Muscle layer of duodenum (tissue), 2 donors: ENCODE measurements at regions not wholly inside any gene's neighbourhood (a gene's known extent, or its start where the extent isn't known, plus 50 kb on each side); places are given as distances from the start of the nearest gene placed in this dataset.

Source experiments
- H3K27ac ChIP-seq: one replicate; pipeline ENCODE4 v1.7.0; 2013; ENCODE audit warnings: mild to moderate bottlenecking, low read length
- H3K27me3 ChIP-seq: one replicate; pipeline ENCODE4 v1.7.0; 2013; ENCODE audit warnings: low read depth, mild to moderate bottlenecking, control low read depth, low read length
- H3K36me3 ChIP-seq, 2 donors: one replicate each; pipeline ENCODE4 v1.7.0; 2013; ENCODE audit warnings: low read length in 2 of 2, control low read depth in 1 of 2, mild to moderate bottlenecking in 1 of 2; ENCODE audit not compliant: insufficient read depth in 2 of 2, control insufficient read depth in 1 of 2
- H3K4me1 ChIP-seq, 2 donors: one replicate each; pipeline ENCODE4 v1.7.0; 2013; ENCODE audit warnings: low read length in 2 of 2, mild to moderate bottlenecking in 2 of 2, control low read depth in 1 of 2, moderate library complexity in 1 of 2; ENCODE audit not compliant: insufficient read depth in 2 of 2, control insufficient read depth in 1 of 2
- H3K4me3 ChIP-seq, 2 donors: one replicate each; pipeline ENCODE4 v1.7.0; 2013; ENCODE audit warnings: low read length in 2 of 2, low read depth in 1 of 2, mild to moderate bottlenecking in 1 of 2
- H3K9me3 ChIP-seq, 2 donors: one replicate each; pipeline ENCODE4 v1.7.0; 2013; ENCODE audit warnings: low read length in 2 of 2, control low read depth in 1 of 2, mild to moderate bottlenecking in 1 of 2; ENCODE audit not compliant: control insufficient read depth in 1 of 2
- donor health status: healthy.

- H3K36me3 ChIP-seq, result no peaks in the 10 kb centered on the region
- no peaks in the 10 kb centered on the region for H3K9me3 ChIP-seq
- H3K4me1 ChIP-seq, result no peaks in the 10 kb centered on the region
- no peak overlapping the region for H3K4me3 ChIP-seq
- no peaks in the 10 kb centered on the region for H3K27me3 ChIP-seq
- no peak overlapping the region for H3K27ac ChIP-seq
Observed at GRCh38 chr3:109918740-109919139, 581.4 kb upstream of the DPPA4 start.

- no peaks in the 10 kb centered on the region for H3K36me3 ChIP-seq
Observed at GRCh38 chr3:109920749-109921148, 583.4 kb upstream of the DPPA4 start.

GRCh38 chr3:109921509-109921908 is 584.2 kb upstream of the DPPA4 start:
- Histone ChIP-seq H3K27ac (no peak overlapping the region), H3K9me3 (no peaks in the 10 kb centered on the region), H3K4me1 (no peaks in the 10 kb centered on the region), H3K4me3 (no peak overlapping the region), H3K27me3 (no peaks in the 10 kb centered on the region), H3K36me3 (no peaks in the 10 kb centered on the region)

More at GRCh38 chr3:109920749-109921148, 583.4 kb upstream of the DPPA4 start:
- no peak overlapping the region for H3K27ac ChIP-seq
- no peak overlapping the region for H3K4me3 ChIP-seq
- no peaks in the 10 kb centered on the region for H3K9me3 ChIP-seq
- no peaks in the 10 kb centered on the region for H3K4me1 ChIP-seq
- no peaks in the 10 kb centered on the region for H3K27me3 ChIP-seq

GRCh38 chr3:109922856-109923255 is 585.5 kb upstream of the DPPA4 start:
- H3K27me3 ChIP-seq, result no peaks in the 10 kb centered on the region
- no peak overlapping the region for H3K27ac ChIP-seq
- no peaks in the 10 kb centered on the region for H3K4me1 ChIP-seq
- no peak overlapping the region for H3K4me3 ChIP-seq
- no peaks in the 10 kb centered on the region for H3K9me3 ChIP-seq
- H3K36me3 ChIP-seq, result no peaks in the 10 kb centered on the region

- H3K27me3 ChIP-seq, result no peaks in the 10 kb centered on the region
- no peaks in the 10 kb centered on the region for H3K9me3 ChIP-seq
- H3K4me1 ChIP-seq, result no peaks in the 10 kb centered on the region
- no peaks in the 10 kb centered on the region for H3K36me3 ChIP-seq
- H3K27ac ChIP-seq, result no peak overlapping the region
- H3K4me3 ChIP-seq, result no peak overlapping the region
Observed at GRCh38 chr3:109923431-109923830, 586.1 kb upstream of the DPPA4 start.

GRCh38 chr3:109924196-109924595 is 586.9 kb upstream of the DPPA4 start:
- no peaks in the 10 kb centered on the region for H3K4me1 ChIP-seq
- no peaks in the 10 kb centered on the region for H3K27me3 ChIP-seq
- no peaks in the 10 kb centered on the region for H3K36me3 ChIP-seq
- H3K4me3 ChIP-seq, result no peak overlapping the region
- no peaks in the 10 kb centered on the region for H3K9me3 ChIP-seq
- H3K27ac ChIP-seq, result no peak overlapping the region

GRCh38 chr3:109926376-109926775 is 589.0 kb upstream of the DPPA4 start:
- Histone ChIP-seq H3K4me3 (no peak overlapping the region), H3K36me3 (no peaks in the 10 kb centered on the region)

GRCh38 chr3:109927161-109927560 is 589.8 kb upstream of the DPPA4 start:
- Histone ChIP-seq H3K27me3 (no peaks in the 10 kb centered on the region), H3K36me3 (no peaks in the 10 kb centered on the region), H3K4me1 (no peaks in the 10 kb centered on the region), H3K27ac (no peak overlapping the region), H3K4me3 (no peak overlapping the region), H3K9me3 (no peaks in the 10 kb centered on the region)

More at GRCh38 chr3:109926376-109926775, 589.0 kb upstream of the DPPA4 start:
- no peaks in the 10 kb centered on the region for H3K4me1 ChIP-seq
- no peaks in the 10 kb centered on the region for H3K27me3 ChIP-seq
- H3K27ac ChIP-seq, result no peak overlapping the region
- no peaks in the 10 kb centered on the region for H3K9me3 ChIP-seq

- H3K36me3 ChIP-seq, result no peaks in the 10 kb centered on the region
- no peak overlapping the region for H3K4me3 ChIP-seq
- no peaks in the 10 kb centered on the region for H3K27me3 ChIP-seq
- no peak overlapping the region for H3K27ac ChIP-seq
- H3K4me1 ChIP-seq, result no peaks in the 10 kb centered on the region
- H3K9me3 ChIP-seq, result no peaks in the 10 kb centered on the region
Observed at GRCh38 chr3:109927726-109928125, 590.4 kb upstream of the DPPA4 start.

GRCh38 chr3:109930582-109930981 is 593.2 kb upstream of the DPPA4 start:
- Histone ChIP-seq H3K4me3 (no peak overlapping the region), H3K27ac (no peak overlapping the region), H3K9me3 (no peaks in the 10 kb centered on the region), H3K27me3 (no peaks in the 10 kb centered on the region), H3K4me1 (no peaks in the 10 kb centered on the region), H3K36me3 (no peaks in the 10 kb centered on the region)

- Histone ChIP-seq H3K4me3 (no peak overlapping the region), H3K27me3 (no peaks in the 10 kb centered on the region), H3K9me3 (no peaks in the 10 kb centered on the region), H3K4me1 (no peaks in the 10 kb centered on the region), H3K27ac (no peak overlapping the region), H3K36me3 (no peaks in the 10 kb centered on the region)
Observed at GRCh38 chr3:109933576-109933975, 596.2 kb upstream of the DPPA4 start.

GRCh38 chr3:109939817-109940216 is 602.5 kb upstream of the DPPA4 start:
- H3K36me3 ChIP-seq, result no peaks in the 10 kb centered on the region
- no peaks in the 10 kb centered on the region for H3K27me3 ChIP-seq
- H3K27ac ChIP-seq, result no peak overlapping the region
- H3K4me1 ChIP-seq, result no peaks in the 10 kb centered on the region
- H3K9me3 ChIP-seq, result no peaks in the 10 kb centered on the region
- no peak overlapping the region for H3K4me3 ChIP-seq
